ENCODE measurements at regions not wholly inside any gene's neighbourhood (a gene's known extent, or its start where the extent isn't known, plus 50 kb on each side); places are given as distances from the start of the nearest gene placed in this dataset.

- no peak for TF ChIP-seq PATZ1 (CRISPR knock-in tag; IDR thresholded peaks at IDR 0.05; ENCODE audit: borderline replicate concordance)
- no peak for TF ChIP-seq ARNTL (CRISPR knock-in tag; IDR thresholded peaks at IDR 0.05; ENCODE audit: borderline replicate concordance, low read depth)
- TF ChIP-seq GLIS3 (CRISPR knock-in tag; IDR thresholded peaks at IDR 0.05) = no peak
- TF ChIP-seq ZC3H10 (CRISPR knock-in tag; IDR thresholded peaks at IDR 0.05) = no peak
- no peak for TF ChIP-seq POU6F1 (CRISPR knock-in tag; IDR thresholded peaks at IDR 0.05; ENCODE audit: borderline replicate concordance, low read depth)
- TF ChIP-seq, protein P1, sequence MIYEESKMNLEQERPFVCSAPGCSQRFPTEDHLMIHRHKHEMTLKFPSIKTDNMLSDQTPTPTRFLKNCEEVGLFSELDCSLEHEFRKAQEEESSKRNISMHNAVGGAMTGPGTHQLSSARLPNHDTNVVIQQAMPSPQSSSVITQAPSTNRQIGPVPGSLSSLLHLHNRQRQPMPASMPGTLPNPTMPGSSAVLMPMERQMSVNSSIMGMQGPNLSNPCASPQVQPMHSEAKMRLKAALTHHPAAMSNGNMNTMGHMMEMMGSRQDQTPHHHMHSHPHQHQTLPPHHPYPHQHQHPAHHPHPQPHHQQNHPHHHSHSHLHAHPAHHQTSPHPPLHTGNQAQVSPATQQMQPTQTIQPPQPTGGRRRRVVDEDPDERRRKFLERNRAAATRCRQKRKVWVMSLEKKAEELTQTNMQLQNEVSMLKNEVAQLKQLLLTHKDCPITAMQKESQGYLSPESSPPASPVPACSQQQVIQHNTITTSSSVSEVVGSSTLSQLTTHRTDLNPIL (CRISPR knock-in tag; IDR thresholded peaks at IDR 0.05; ENCODE audit: low read depth) = no peak
- TF ChIP-seq TOX (CRISPR knock-in tag; IDR thresholded peaks at IDR 0.05; ENCODE audit: borderline replicate concordance) = no peak
- no peak for TF ChIP-seq ISL1 (CRISPR knock-in tag; IDR thresholded peaks at IDR 0.05)
- TF ChIP-seq PPARA (CRISPR knock-in tag; IDR thresholded peaks at IDR 0.05; ENCODE audit: borderline replicate concordance) = no peak
Observed at GRCh38 chr21:31558962-31559367, 100.5 kb upstream of the SOD1 start.

Data from SK-N-SH treated with all-trans-retinoic acid at 6 μM for 48 hours (cell line).